GM10248 (cell line): ENCODE measurements at regions not wholly inside any gene's neighbourhood (a gene's known extent, or its start where the extent isn't known, plus 50 kb on each side); places are given as distances from the start of the nearest gene placed in this dataset.

Experiments
- CTCF ChIA-PET: fragments of 300-600 bp; sonication (Branson Sonifier 250); formaldehyde crosslinking; extraction: SDS; loops from one replicate; lab custom pipeline; 2021; ENCODE audit warnings: antibody characterized with exemption; lab: Yijun Ruan, JAX
- POLR2A ChIA-PET: fragments of 350-650 bp; sonication (Branson Sonifier 250); formaldehyde crosslinking; extraction: SDS; loops from one replicate; lab custom pipeline; 2020; ENCODE audit warnings: antibody characterized with exemption; lab: Yijun Ruan, JAX
- DNase-seq: peaks from one replicate; pipeline ENCODE4 v3.0.0; 2012; ENCODE audit errors: extremely low spot score
- TF ChIP-seq, protein P1 (sequence below): IDR thresholded peaks from 2 replicates; pipeline ENCODE4 v1.5.1; 2012; ENCODE audit warnings: mild to moderate bottlenecking, low read depth; ENCODE audit errors: extremely low read depth, missing control alignments, control extremely low read depth

DNA sequence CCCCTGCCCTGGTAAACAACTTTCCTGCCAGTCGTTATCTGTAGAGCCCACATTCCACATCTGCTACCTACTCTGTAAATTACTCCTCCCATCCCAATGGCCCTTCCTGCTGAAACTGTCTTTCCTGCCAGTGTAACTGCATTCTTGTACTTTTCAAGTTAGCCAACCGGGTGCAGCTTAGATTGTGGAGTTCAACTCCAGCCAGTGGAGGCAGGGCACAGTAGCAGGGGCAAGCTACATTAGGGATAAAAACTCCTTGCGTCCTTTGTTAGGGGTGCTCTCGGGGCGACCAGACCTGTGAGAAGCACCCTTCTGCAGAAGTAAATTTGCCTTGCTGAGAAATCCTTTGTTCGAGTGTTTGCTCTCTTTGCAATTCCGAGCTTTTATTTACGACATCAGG lies 639.0 kb upstream of the TYRP1 start:
- POLR2A ChIA-PET: no interaction called here
- TF ChIP-seq, protein P1, sequence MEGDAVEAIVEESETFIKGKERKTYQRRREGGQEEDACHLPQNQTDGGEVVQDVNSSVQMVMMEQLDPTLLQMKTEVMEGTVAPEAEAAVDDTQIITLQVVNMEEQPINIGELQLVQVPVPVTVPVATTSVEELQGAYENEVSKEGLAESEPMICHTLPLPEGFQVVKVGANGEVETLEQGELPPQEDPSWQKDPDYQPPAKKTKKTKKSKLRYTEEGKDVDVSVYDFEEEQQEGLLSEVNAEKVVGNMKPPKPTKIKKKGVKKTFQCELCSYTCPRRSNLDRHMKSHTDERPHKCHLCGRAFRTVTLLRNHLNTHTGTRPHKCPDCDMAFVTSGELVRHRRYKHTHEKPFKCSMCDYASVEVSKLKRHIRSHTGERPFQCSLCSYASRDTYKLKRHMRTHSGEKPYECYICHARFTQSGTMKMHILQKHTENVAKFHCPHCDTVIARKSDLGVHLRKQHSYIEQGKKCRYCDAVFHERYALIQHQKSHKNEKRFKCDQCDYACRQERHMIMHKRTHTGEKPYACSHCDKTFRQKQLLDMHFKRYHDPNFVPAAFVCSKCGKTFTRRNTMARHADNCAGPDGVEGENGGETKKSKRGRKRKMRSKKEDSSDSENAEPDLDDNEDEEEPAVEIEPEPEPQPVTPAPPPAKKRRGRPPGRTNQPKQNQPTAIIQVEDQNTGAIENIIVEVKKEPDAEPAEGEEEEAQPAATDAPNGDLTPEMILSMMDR: no peak
- CTCF ChIA-PET: interaction anchor here (1.2 to 1.6 kb wide), 2 partner anchors 15 to 57 kb away, joined by 3 to 5 read pairs; no protein-coding TSS in a partner anchor
- DNase-seq: no peak

DNA sequence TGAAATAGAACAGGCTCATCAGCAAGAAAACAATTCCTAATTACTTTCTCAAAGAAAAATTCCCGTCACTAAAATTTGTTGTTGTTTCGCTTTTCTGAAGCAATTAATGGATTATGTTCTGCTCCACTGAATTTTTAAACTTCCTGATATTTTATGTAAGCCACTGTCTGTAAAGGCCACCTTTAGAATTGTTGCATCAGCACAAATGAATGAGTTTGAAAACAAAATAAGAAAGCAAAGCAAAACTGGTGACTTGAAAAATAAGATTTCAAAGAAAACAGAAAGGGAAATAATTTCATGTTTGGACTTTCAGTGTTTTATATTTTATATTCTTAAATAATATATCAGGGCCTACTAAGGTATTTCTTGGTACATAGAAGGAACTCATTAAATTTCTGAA lies 636.3 kb upstream of the TYRP1 start:
- ChIA-PET CTCF (no interaction called here), POLR2A (no interaction called here)
- TF ChIP-seq, protein P1: no peak
- DNase-seq: no peak

DNA sequence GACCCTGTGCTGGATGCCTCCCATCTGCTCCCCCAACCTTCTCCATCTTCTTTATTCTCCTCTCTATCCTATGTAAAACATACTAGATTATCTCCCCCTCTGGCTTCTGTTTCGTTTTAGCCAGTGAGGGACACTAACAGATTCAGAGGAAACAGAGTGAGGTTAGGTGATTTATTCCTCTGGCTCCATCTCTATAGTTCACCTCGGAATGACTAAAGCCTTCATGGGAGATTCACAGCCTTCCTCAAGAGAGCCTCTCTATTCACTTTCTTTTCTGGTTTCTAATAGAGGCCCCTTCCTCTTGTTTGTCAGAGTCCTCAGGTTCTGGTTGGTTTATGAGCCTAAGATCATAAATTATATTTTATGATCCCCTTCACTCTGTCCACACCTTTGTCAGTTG lies 633.1 kb upstream of the TYRP1 start:
- TF ChIP-seq, protein P1: no peak
- no peak for DNase-seq
- CTCF ChIA-PET: no interaction called here
- POLR2A ChIA-PET: no interaction called here

DNA sequence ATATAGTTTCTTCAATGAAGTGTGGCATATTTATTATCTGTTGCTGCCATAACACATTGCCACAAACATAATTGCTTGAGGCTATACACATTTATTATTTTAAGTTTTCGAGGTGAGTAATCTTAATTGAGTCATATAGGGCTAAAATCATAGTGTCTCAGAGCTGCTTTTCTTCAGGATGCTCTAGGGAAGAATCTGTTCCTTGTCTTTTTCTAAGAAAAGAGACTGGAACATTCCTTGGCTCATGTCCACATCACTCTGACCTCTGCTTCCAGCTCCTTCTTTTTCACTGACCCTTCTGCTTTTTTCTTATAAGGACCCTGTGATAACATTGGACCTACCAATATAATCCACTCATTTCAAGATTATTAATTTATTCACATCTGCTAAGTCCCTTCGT lies 632.4 kb upstream of the TYRP1 start:
- ChIA-PET CTCF (no interaction called here), POLR2A (no interaction called here)
- TF ChIP-seq, protein P1: no peak
- DNase-seq: no peak

DNA sequence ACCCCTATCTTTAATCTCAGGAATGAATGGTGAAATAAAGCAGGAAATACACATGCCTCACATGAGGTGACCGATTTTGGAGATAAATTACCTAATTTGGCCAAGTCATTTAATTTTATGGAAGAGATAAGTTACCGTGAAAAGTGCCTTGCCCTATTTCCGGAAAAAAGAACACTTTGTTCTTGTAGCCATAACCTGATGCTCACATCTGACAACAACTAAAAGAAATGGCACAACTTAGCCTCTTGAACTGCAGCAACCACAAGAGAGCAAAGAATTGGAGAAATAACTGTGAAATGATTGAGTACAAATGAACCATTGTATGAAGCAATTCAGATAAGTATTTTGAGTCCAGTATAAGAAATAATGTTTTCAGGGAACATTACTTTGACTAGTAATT lies 628.1 kb upstream of the TYRP1 start:
- POLR2A ChIA-PET: no interaction called here

DNA sequence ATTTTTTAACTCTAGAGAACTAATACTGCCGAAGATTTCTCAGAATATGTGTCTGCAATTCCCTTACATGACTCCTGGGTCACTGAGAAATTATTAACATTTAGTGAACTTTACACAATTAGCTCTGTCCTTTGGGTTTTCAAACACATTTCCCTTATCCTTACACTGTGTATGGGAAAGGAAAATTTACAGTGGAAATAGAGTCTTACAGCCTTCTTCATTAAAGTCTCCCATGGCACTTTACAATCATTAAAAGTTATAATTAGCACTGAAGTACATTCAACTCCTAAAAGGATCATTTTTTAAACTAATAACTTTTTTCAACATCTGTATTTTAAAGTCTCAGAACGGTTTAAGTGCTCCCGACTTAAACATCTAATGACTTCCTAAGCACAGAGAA lies 627.5 kb upstream of the TYRP1 start:
- CTCF ChIA-PET: no interaction called here
- POLR2A ChIA-PET: no interaction called here
- TF ChIP-seq, protein P1: no peak
- DNase-seq: no peak

More for the DNA sequence above, 628.1 kb upstream of the TYRP1 start:
- DNase-seq: no peak
- TF ChIP-seq, protein P1: no peak
- CTCF ChIA-PET: no interaction called here
